ENCODE measurements at regions not wholly inside any gene's neighbourhood (a gene's known extent, or its start where the extent isn't known, plus 50 kb on each side); places are given as distances from the start of the nearest gene placed in this dataset.

- DNase-seq (ENCODE audit: low read depth), result no peak
Observed at GRCh38 chr6:40973304-40973703, 65.7 kb downstream of the UNC5CL start.

GRCh38 chr6:40972814-40973213 lies 66.2 kb downstream of the UNC5CL start:
- no peak for DNase-seq (ENCODE audit: low read depth)

GRCh38 chr6:40972190-40972589 lies 66.8 kb downstream of the UNC5CL start:
- DNase-seq (ENCODE audit: low read depth), result no peak

GRCh38 chr6:40968620-40969164 lies 70.3 kb downstream of the UNC5CL start:
- no peak for DNase-seq (ENCODE audit: low read depth)

- no peak for DNase-seq (ENCODE audit: low read depth)
Observed at GRCh38 chr6:40966860-40967259, 72.2 kb downstream of the UNC5CL start.

- DNase-seq (ENCODE audit: low read depth), result no peak
Observed at GRCh38 chr6:40965046-40965445, 74.0 kb downstream of the UNC5CL start.

- no peak for DNase-seq (ENCODE audit: low read depth)
Observed at GRCh38 chr6:40963019-40963418, 76.0 kb downstream of the UNC5CL start.

- DNase-seq (ENCODE audit: low read depth), result no peak
Observed at GRCh38 chr6:40962241-40962640, 76.8 kb downstream of the UNC5CL start.

- DNase-seq (ENCODE audit: low read depth), result no peak
Observed at GRCh38 chr6:40961831-40962230, 77.2 kb downstream of the UNC5CL start.

GRCh38 chr6:40960742-40961430 lies 78.1 kb downstream of the UNC5CL start:
- no peak for DNase-seq (ENCODE audit: low read depth)

- no peak for DNase-seq (ENCODE audit: low read depth)
Observed at GRCh38 chr6:40959781-40960327, 79.2 kb downstream of the UNC5CL start.

- DNase-seq (ENCODE audit: low read depth), result no peak
Observed at GRCh38 chr6:40958738-40959137, 80.3 kb downstream of the UNC5CL start.

- DNase-seq (ENCODE audit: low read depth), result peak; percentile 12
Observed at GRCh38 chr6:40957616-40958492, 81.2 kb downstream of the UNC5CL start.

- DNase-seq (ENCODE audit: low read depth), result no peak
Observed at GRCh38 chr6:40956936-40957335, 82.1 kb downstream of the UNC5CL start.

GRCh38 chr6:40955178-40955545 lies 83.9 kb downstream of the UNC5CL start:
- DNase-seq (ENCODE audit: low read depth), result no peak

- DNase-seq (ENCODE audit: low read depth), result no peak
Observed at GRCh38 chr6:40954446-40955177, 84.4 kb downstream of the UNC5CL start.

- DNase-seq (ENCODE audit: low read depth), result no peak
Observed at GRCh38 chr6:40953486-40953885, 85.5 kb downstream of the UNC5CL start.

- no peak for DNase-seq (ENCODE audit: low read depth)
Observed at GRCh38 chr6:40950986-40951698, 87.9 kb downstream of the UNC5CL start.

- no peak for DNase-seq (ENCODE audit: low read depth)
Observed at GRCh38 chr6:40948570-40948969, 90.5 kb downstream of the UNC5CL start.

GRCh38 chr6:40947876-40948526 lies 91.0 kb downstream of the UNC5CL start:
- DNase-seq (ENCODE audit: low read depth), result peak; percentile 35

GRCh38 chr6:40946738-40947301 lies 92.2 kb downstream of the UNC5CL start:
- no peak for DNase-seq (ENCODE audit: low read depth)
